GM12878 (cell line): ENCODE measurements at regions not wholly inside any gene's neighbourhood (a gene's known extent, or its start where the extent isn't known, plus 50 kb on each side); places are given as distances from the start of the nearest gene placed in this dataset.

Experiments used
- ATAC-seq: fragments of 200-7000 bp; cut with Tn5 transposase; 3 replicates; pipeline ENCODE4 v1.9.1; 2020; ENCODE audit warnings: mild to moderate bottlenecking, moderate library complexity
- BruUV-seq: library from RNA; stranded (reverse); fragments of 400-500 nt; replicated peaks from 2 replicates; lab custom pipeline; 2021; lab: Mats Ljungman, UMichigan
- CTCF ChIA-PET: fragments of 300-600 bp; sonication (Branson Sonifier 250); formaldehyde crosslinking; extraction: SDS; loops from one replicate; lab custom pipeline; 2021; ENCODE audit warnings: inconsistent platforms; lab: Yijun Ruan, JAX
- POLR2A ChIA-PET: fragments of 350-600 bp; formaldehyde crosslinking; extraction: SDS; loops from one replicate; lab custom pipeline; 2021; ENCODE audit warnings: inconsistent platforms; lab: Charles Lee
- RAD21 ChIA-PET: fragments of 300-600 bp; sonication (Branson Sonifier 250); formaldehyde crosslinking; loops from one replicate; lab custom pipeline; 2023; ENCODE audit warnings: antibody characterized with exemption; ENCODE audit not compliant: unreplicated experiment; lab: Charles Lee
- SMC1A ChIA-PET: fragments of 300-600 bp; sonication (Branson Sonifier 250); formaldehyde crosslinking; loops from one replicate; lab custom pipeline; 2023; ENCODE audit not compliant: unreplicated experiment, uncharacterized antibody; lab: Charles Lee
- DNase-seq: peaks from one replicate; pipeline ENCODE4 v3.0.0-alpha.2; 2011; ENCODE audit warnings: low read depth, low spot score
- FAIRE-seq: peaks from 3 replicates; lab custom pipeline; 2011; peaks lifted over from hg19 to GRCh38; lab: Jason Lieb, UNC
- H2AFZ ChIP-seq: 2 replicates; pipeline ENCODE4 v1.6.0; 2011; ENCODE audit warnings: low read depth, low read length, control low read depth; ENCODE audit not compliant: control insufficient read depth
- H3K27ac ChIP-seq: 2 replicates; pipeline ENCODE4 v1.5.1; 2011; ENCODE audit warnings: control low read depth; ENCODE audit not compliant: control insufficient read depth, insufficient read depth
- H3K27me3 ChIP-seq, 2 experiments: replicated peaks in 1 of 2; 2 replicates each; pipeline versions ENCODE4 v1.6.0 to v1.6.1; 2011; ENCODE audit warnings: low read length in 1 of 2; ENCODE audit not compliant: control insufficient read depth in 2 of 2, insufficient read depth in 2 of 2
- H3K36me3 ChIP-seq, 2 experiments: 2 replicates each; pipeline ENCODE4 v1.5.1; 2011; ENCODE audit warnings: low read length in 1 of 2; ENCODE audit not compliant: control insufficient read depth in 2 of 2, insufficient read depth in 2 of 2
- H3K4me1 ChIP-seq: 2 replicates; pipeline ENCODE4 v1.6.1; 2011; ENCODE audit warnings: mild to moderate bottlenecking, low read length, moderate library complexity, mixed read lengths; ENCODE audit not compliant: control insufficient read depth, insufficient read depth
- H3K4me2 ChIP-seq: 2 replicates; pipeline ENCODE4 v1.6.0; 2011; ENCODE audit warnings: control low read depth; ENCODE audit not compliant: control insufficient read depth, insufficient read depth
- H3K4me3 ChIP-seq: fragments of 200-600 bp; sonication (generic); 2 replicates; pipeline ENCODE4 v1.5.1; 2016
- H3K79me2 ChIP-seq: 2 replicates; pipeline ENCODE4 v1.6.0; 2011; ENCODE audit warnings: low read length; ENCODE audit not compliant: control insufficient read depth, insufficient read depth
- H3K9ac ChIP-seq: 2 replicates; pipeline ENCODE4 v1.8.0; 2011; ENCODE audit warnings: low read length, control low read depth, mixed read lengths; ENCODE audit not compliant: control insufficient read depth, insufficient read depth
- H3K9me3 ChIP-seq: replicated peaks from 3 replicates; pipeline ENCODE4 v1.5.1; 2011; ENCODE audit warnings: mild to moderate bottlenecking, low read length; ENCODE audit not compliant: control insufficient read depth, insufficient read depth
- H4K20me1 ChIP-seq: 2 replicates; pipeline ENCODE4 v1.6.0; 2011; ENCODE audit not compliant: control insufficient read depth, insufficient read depth
- CBX5 ChIP-seq: sonication (generic); IDR thresholded peaks from 2 replicates; pipeline ENCODE4 v1.6.1; 2016; ENCODE audit warnings: low read depth, moderate library complexity, mild to moderate bottlenecking, inconsistent platforms
- CREM ChIP-seq: IDR thresholded peaks from 2 replicates; pipeline ENCODE4 v1.6.1; 2014; ENCODE audit warnings: antibody characterized with exemption, low read depth
- JUNB ChIP-seq: IDR thresholded peaks from 2 replicates; pipeline ENCODE4 v1.6.1; 2016; ENCODE audit warnings: antibody characterized with exemption, mild to moderate bottlenecking
- MLLT1 ChIP-seq: fragments of 450-650 bp; IDR thresholded peaks from 2 replicates; pipeline ENCODE4 v1.6.1; 2016; ENCODE audit warnings: mild to moderate bottlenecking
- PAX8 ChIP-seq: fragments of 450-650 bp; IDR thresholded peaks from 2 replicates; pipeline ENCODE4 v1.6.1; 2017; ENCODE audit warnings: mild to moderate bottlenecking, moderate library complexity
- PML ChIP-seq: IDR thresholded peaks from 2 replicates; pipeline ENCODE4 v1.6.1; 2012; ENCODE audit warnings: low read length, inconsistent platforms
- STAT1 ChIP-seq: fragments of 450-650 bp; conservative IDR thresholded peaks from 2 replicates; pipeline ENCODE4 v1.6.1; 2014; ENCODE audit warnings: antibody characterized with exemption, mild to moderate bottlenecking
- ZNF207 ChIP-seq: fragments of 450-650 bp; IDR thresholded peaks from 2 replicates; pipeline ENCODE4 v1.6.1; 2014; ENCODE audit warnings: antibody characterized with exemption, mild to moderate bottlenecking, borderline replicate concordance
- ZSCAN29 ChIP-seq: fragments of 450-650 bp; IDR thresholded peaks from 2 replicates; pipeline ENCODE4 v1.6.1; 2017; ENCODE audit warnings: mild to moderate bottlenecking, moderate library complexity
- WGBS: methylation state at CpG from one replicate; pipeline ENCODE4 v1.1.6; 2016; ENCODE audit warnings: low lambda C conversion rate; ENCODE audit not compliant: insufficient replicate concordance, insufficient coverage; ENCODE audit errors: missing lambda C conversion rate; 5-methylcytosine and 5-hydroxymethylcytosine counted together
- in situ Hi-C: fragments of 300-500 bp; cut with MboI; formaldehyde crosslinking; loops from 9 replicates; pipeline ENCODE4 v1.14.3; 2018; ENCODE audit warnings: mixed read lengths
- intact Hi-C: fragments of 100-400 bp; cut with micrococcal nuclease; formaldehyde crosslinking; loops from one replicate; pipeline ENCODE4 v1.14.2; 2022; ENCODE audit not compliant: unreplicated experiment
- TF ChIP-seq, protein P1 (sequence below): fragments of 450-650 bp; IDR thresholded peaks from 2 replicates; pipeline ENCODE4 v1.6.1; 2017; ENCODE audit warnings: antibody characterized with exemption, mild to moderate bottlenecking, moderate library complexity
- TF ChIP-seq, protein P2 (sequence below): fragments of 450-650 bp; IDR thresholded peaks from 2 replicates; pipeline ENCODE4 v1.6.1; 2017; ENCODE audit warnings: mild to moderate bottlenecking, moderate library complexity
- TF ChIP-seq, protein P3 (sequence below): fragments of 450-650 bp; IDR thresholded peaks from 2 replicates; pipeline ENCODE4 v1.6.1; 2017; ENCODE audit warnings: mild to moderate bottlenecking, moderate library complexity
- TF ChIP-seq, protein P4 (sequence below): IDR thresholded peaks from 2 replicates; pipeline ENCODE4 v1.6.1; 2011; ENCODE audit warnings: low read depth, mild to moderate bottlenecking, low read length, moderate library complexity, borderline replicate concordance; ENCODE audit errors: extremely low read depth

- no peaks in the 10 kb centered on the region for H3K36me3 ChIP-seq
- no peaks in the 10 kb centered on the region for H3K79me2 ChIP-seq
- ChIA-PET SMC1A (no interaction called here), RAD21 (no interaction called here), CTCF (no interaction called here), POLR2A (no interaction called here)
- no peak overlapping the region for H3K4me2 ChIP-seq
- 0% methylated on average over 1 of the region's 1 CpG for WGBS
- no peak overlapping the region for H3K4me3 ChIP-seq
- no peaks in the 10 kb centered on the region for H4K20me1 ChIP-seq
- BruUV-seq = no TSS peak
- no peak overlapping the region for H3K9ac ChIP-seq
- in situ Hi-C loops (no loop called here), intact Hi-C loops (no loop called here)
- H3K4me1 ChIP-seq = no peaks in the 10 kb centered on the region
- H3K9me3 ChIP-seq = no peaks in the 10 kb centered on the region
- no peaks in the 10 kb centered on the region for H3K27me3 ChIP-seq
- H2AFZ ChIP-seq = no peak overlapping the region
- ATAC-seq (no peak), DNase-seq (no peak), FAIRE-seq (no peak)
- H3K27ac ChIP-seq = no peak overlapping the region
- TF ChIP-seq JUNB = no peak
- TF ChIP-seq, protein P1, sequence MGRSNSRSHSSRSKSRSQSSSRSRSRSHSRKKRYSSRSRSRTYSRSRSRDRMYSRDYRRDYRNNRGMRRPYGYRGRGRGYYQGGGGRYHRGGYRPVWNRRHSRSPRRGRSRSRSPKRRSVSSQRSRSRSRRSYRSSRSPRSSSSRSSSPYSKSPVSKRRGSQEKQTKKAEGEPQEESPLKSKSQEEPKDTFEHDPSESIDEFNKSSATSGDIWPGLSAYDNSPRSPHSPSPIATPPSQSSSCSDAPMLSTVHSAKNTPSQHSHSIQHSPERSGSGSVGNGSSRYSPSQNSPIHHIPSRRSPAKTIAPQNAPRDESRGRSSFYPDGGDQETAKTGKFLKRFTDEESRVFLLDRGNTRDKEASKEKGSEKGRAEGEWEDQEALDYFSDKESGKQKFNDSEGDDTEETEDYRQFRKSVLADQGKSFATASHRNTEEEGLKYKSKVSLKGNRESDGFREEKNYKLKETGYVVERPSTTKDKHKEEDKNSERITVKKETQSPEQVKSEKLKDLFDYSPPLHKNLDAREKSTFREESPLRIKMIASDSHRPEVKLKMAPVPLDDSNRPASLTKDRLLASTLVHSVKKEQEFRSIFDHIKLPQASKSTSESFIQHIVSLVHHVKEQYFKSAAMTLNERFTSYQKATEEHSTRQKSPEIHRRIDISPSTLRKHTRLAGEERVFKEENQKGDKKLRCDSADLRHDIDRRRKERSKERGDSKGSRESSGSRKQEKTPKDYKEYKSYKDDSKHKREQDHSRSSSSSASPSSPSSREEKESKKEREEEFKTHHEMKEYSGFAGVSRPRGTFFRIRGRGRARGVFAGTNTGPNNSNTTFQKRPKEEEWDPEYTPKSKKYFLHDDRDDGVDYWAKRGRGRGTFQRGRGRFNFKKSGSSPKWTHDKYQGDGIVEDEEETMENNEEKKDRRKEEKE = no peak
- TF ChIP-seq, protein P2, sequence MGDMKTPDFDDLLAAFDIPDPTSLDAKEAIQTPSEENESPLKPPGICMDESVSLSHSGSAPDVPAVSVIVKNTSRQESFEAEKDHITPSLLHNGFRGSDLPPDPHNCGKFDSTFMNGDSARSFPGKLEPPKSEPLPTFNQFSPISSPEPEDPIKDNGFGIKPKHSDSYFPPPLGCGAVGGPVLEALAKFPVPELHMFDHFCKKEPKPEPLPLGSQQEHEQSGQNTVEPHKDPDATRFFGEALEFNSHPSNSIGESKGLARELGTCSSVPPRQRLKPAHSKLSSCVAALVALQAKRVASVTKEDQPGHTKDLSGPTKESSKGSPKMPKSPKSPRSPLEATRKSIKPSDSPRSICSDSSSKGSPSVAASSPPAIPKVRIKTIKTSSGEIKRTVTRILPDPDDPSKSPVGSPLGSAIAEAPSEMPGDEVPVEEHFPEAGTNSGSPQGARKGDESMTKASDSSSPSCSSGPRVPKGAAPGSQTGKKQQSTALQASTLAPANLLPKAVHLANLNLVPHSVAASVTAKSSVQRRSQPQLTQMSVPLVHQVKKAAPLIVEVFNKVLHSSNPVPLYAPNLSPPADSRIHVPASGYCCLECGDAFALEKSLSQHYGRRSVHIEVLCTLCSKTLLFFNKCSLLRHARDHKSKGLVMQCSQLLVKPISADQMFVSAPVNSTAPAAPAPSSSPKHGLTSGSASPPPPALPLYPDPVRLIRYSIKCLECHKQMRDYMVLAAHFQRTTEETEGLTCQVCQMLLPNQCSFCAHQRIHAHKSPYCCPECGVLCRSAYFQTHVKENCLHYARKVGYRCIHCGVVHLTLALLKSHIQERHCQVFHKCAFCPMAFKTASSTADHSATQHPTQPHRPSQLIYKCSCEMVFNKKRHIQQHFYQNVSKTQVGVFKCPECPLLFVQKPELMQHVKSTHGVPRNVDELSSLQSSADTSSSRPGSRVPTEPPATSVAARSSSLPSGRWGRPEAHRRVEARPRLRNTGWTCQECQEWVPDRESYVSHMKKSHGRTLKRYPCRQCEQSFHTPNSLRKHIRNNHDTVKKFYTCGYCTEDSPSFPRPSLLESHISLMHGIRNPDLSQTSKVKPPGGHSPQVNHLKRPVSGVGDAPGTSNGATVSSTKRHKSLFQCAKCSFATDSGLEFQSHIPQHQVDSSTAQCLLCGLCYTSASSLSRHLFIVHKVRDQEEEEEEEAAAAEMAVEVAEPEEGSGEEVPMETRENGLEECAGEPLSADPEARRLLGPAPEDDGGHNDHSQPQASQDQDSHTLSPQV = no peak
- TF ChIP-seq CREM = no peak
- TF ChIP-seq ZSCAN29 = no peak
- no peak for TF ChIP-seq MLLT1
- no peak for TF ChIP-seq PAX8
- TF ChIP-seq, protein P3, sequence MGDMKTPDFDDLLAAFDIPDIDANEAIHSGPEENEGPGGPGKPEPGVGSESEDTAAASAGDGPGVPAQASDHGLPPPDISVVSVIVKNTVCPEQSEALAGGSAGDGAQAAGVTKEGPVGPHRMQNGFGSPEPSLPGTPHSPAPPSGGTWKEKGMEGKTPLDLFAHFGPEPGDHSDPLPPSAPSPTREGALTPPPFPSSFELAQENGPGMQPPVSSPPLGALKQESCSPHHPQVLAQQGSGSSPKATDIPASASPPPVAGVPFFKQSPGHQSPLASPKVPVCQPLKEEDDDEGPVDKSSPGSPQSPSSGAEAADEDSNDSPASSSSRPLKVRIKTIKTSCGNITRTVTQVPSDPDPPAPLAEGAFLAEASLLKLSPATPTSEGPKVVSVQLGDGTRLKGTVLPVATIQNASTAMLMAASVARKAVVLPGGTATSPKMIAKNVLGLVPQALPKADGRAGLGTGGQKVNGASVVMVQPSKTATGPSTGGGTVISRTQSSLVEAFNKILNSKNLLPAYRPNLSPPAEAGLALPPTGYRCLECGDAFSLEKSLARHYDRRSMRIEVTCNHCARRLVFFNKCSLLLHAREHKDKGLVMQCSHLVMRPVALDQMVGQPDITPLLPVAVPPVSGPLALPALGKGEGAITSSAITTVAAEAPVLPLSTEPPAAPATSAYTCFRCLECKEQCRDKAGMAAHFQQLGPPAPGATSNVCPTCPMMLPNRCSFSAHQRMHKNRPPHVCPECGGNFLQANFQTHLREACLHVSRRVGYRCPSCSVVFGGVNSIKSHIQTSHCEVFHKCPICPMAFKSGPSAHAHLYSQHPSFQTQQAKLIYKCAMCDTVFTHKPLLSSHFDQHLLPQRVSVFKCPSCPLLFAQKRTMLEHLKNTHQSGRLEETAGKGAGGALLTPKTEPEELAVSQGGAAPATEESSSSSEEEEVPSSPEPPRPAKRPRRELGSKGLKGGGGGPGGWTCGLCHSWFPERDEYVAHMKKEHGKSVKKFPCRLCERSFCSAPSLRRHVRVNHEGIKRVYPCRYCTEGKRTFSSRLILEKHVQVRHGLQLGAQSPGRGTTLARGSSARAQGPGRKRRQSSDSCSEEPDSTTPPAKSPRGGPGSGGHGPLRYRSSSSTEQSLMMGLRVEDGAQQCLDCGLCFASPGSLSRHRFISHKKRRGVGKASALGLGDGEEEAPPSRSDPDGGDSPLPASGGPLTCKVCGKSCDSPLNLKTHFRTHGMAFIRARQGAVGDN = no peak
- no peak for TF ChIP-seq ZNF207
- no peak for TF ChIP-seq STAT1
- no peak for TF ChIP-seq PML
- TF ChIP-seq, protein P4, sequence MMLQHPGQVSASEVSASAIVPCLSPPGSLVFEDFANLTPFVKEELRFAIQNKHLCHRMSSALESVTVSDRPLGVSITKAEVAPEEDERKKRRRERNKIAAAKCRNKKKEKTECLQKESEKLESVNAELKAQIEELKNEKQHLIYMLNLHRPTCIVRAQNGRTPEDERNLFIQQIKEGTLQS = no peak
- no peak for TF ChIP-seq CBX5
Measured at GRCh38 chr4:66059136-66059535, 388.8 kb upstream of the EPHA5 start.
